GM18870 (cell line): ENCODE measurements at regions not wholly inside any gene's neighbourhood (a gene's known extent, or its start where the extent isn't known, plus 50 kb on each side); places are given as distances from the start of the nearest gene placed in this dataset.
"Not testable (repeated sequence)": the region's sequence is repeated elsewhere in the genome, so short reads cannot be mapped to it uniquely, and the experiment has no call there.

Experiments
- ATAC-seq: cut with Tn5 transposase; IDR thresholded peaks from one replicate; pipeline ENCODE4 v1.9.1; 2021; ENCODE audit warnings: moderate library complexity; ENCODE audit not compliant: unreplicated experiment

- ATAC-seq, result no peak
Measured at GRCh38 chr7:42574685-42575084, 337.2 kb downstream of the C7orf25 start.

- ATAC-seq, result no peak
Measured at GRCh38 chr7:42573881-42574672, 337.1 kb upstream of the GLI3 start.

- no peak for ATAC-seq
Measured at GRCh38 chr7:42572561-42572960, 335.6 kb upstream of the GLI3 start.

DNA sequence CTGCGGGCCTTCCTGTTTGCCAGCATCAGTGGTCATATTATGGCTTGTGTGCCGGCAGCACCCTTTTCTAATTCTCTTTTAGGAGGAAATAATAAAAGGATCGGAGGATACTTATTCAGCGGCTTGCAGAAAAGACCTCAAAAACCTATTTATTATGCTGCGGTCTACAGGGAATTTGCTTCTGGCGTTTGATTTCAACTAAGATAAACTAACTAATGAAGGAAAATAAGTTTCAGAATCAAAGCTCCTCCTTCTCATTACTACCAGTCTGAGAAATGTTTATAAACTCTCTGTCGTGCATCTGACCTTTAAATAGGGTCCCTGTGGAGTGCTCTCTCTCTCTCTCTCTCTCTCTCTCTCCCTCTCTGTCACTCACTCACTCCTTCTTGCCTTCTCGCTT lies 335.0 kb upstream of the GLI3 start:
- ATAC-seq, result no peak

- ATAC-seq, result no peak
Measured at GRCh38 chr7:42570944-42571343, 333.9 kb upstream of the GLI3 start.

GRCh38 chr7:42567051-42567450 lies 330.0 kb upstream of the GLI3 start:
- no peak for ATAC-seq

DNA sequence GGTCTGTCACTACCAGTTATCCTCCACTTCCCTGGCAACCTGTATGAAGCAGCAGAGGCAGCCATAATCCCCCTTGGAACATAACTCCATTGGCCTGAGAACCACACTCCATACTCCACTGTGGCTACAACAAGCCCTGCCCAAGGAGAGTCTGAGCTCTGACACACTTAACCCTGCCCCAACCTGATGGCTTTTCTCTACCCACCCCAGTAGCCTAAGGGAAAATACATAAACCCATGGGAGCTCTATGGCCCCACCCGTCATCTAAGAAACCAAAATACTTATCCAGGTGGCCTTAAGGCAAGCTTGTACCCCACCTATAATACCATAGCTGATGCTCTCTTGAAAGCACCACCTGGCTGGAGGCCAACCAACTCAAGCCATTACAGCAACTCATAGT lies 324.8 kb upstream of the GLI3 start:
- ATAC-seq, result no peak

- no peak for ATAC-seq
Measured at GRCh38 chr7:42560866-42561265, 323.9 kb upstream of the GLI3 start.

DNA sequence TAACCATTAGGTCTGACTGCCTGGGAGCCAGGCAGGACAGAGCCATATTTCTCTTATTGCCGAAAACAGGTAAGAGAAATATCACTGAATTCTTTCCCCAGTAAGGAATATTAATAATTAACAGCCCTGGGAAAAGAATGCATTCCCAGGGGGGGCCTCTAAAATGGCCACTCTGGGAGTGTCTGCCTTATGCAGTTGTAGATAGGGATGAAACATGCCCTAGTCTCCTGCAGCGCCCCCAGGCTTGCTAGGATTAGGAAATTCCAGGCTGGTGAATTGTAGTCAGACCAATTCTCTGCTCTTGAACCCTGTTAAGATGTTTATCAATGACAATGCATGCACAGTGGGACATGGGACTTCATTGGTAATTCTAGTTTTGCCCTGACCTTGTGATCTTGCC lies 317.9 kb upstream of the GLI3 start:
- not testable (repeated sequence) for ATAC-seq

DNA sequence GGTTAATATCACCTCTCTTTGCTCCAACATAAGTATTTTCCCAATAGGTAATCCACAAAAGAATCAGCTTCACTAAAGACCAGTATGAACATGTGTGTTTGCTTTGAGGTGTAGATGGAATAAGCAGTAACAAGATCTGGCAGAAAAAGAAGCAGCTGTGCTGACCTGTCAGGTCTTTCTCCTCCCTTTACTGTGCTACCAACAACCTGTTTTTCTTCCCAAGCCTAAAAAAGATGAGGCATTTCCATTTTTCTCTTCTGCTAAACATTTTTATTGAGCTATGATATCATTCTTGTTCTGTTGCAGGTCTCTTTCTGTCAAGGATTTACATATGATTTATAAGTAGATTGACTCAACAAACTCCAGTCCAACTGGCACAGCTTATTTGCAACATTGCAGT lies 315.2 kb upstream of the GLI3 start:
- ATAC-seq, result no peak

DNA sequence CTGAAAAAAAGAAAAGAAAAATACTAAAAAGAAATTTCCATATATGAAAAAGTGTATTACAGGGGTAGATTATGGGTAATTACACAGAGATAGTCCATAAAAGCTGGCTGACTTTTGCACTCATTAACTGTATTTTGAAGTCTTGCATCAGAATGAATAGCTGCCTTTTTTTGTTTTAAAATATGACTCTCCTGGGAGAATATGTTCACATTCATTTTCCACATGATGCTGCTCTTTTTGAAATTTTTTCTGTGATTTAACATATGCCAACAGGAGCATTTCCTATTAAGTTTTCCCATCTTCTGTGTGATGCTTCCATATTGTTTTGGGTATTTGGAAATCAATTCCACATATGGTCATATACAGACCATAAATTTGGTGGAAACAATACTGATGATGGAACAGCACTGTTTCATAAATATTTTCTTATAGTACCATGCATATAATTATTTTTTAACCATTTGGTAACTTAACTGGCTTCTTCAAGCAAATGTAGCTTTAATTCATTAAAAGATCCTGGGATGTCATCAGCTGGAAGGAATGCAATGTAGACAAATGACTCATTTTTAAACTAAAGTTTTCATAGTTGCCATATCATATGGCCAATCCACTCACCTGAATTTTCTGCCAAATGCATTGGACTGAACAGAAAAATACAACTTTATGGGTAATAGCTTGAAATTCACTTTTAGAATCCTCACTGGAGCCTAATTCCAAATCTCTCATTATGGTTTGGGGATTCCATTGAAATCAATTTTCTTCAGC lies 313.9 kb upstream of the GLI3 start:
- no peak for ATAC-seq

DNA sequence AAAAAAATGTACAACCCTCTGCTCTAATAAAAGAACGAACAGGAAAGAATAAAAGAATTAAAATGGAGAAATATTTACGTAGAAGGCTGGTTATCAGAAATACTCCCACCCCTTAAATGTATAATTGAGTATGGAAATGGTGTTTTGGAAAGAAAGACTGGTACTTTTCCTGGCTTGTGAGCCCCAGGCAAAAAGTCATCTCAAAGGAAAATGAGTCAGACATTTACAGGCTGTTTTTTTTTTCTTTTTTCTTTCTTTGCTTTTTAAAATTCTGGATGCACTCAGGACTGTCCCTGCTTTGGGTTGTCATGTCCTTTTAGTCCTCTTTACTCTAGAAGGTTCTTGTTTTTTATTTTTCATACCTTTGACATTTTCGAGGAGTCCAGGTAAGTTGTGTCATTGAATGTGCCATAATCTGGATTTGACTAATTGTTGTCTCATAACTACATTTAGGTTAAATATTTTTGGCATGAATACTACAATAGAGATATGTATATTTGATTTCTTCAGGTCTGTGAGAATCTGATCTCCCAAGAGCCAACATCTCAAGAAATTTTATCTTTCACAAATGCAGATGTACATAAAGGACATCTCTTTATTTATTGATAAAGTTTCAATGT lies 313.0 kb upstream of the GLI3 start:
- ATAC-seq, result no peak

- no peak for ATAC-seq
Measured at GRCh38 chr7:42548816-42549611, 312.0 kb upstream of the GLI3 start.

DNA sequence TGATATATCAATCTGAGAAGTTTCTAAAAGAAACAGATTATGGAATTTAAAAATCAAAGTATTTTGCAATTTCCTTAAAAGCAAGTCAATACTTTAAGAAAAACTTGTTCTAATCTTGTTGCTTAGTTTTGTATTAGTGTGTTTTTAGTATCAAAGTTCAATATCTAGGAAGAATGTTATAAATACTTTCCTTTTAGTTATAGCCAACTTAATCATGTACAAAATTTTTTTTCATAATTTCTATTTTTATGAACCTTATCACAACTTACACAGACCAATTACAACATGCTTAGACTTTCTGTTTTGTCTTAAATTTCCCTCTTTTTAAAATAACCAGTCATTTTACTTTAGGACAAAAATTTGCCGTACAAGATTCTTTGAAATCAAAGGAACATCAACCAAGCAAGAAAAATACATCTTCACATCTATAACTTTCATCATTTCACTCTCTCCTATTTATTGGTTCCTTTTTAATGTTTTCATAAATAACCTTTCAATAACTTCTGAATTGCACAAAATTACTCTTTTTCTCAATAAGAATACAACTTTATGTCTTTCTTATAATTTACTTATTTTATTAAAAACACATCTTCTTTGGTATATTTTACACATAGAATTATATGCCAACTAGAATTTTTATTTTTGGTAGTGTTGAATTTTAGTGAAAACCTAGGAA lies 308.2 kb upstream of the GLI3 start:
- no peak for ATAC-seq

DNA sequence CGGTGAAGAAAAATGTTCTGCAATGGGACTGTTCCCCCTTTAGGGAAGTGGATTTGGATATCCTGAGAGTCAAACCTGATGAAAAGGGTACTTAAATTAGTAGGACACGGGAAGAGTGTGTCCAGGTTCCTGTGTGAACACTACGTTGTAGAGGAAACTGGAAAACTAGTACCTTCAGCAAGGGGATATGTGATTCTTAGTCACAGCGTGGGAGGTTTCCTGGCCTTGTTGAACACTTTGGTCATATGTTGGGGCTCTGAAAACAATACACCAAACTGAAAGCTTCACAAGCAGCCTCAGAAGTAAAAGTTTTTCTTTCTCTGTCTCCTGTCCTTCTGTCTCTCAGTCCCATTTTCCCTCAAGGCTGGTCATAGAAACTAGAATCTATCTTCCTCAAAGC lies 306.9 kb upstream of the GLI3 start:
- ATAC-seq, result no peak

- not testable (repeated sequence) for ATAC-seq
Measured at GRCh38 chr7:42542446-42542845, 305.4 kb upstream of the GLI3 start.

DNA sequence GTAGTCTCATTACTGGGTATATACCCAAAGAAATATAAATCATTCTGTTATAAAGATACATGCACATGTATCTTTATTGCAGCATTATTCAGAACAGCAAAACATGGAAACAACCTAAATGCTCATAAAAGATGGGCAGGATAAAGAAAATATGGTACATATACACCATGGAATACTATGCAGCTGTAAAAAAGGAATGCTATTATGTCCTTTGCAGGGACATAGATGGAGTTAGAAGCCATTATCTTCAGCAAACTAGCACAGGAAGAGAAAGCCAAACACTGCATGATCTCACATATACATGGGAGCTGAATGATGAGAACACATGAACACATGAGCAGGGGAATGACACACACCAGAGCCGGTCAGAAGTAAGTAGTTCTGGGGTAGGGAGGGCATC lies 297.4 kb upstream of the GLI3 start:
- no peak for ATAC-seq

DNA sequence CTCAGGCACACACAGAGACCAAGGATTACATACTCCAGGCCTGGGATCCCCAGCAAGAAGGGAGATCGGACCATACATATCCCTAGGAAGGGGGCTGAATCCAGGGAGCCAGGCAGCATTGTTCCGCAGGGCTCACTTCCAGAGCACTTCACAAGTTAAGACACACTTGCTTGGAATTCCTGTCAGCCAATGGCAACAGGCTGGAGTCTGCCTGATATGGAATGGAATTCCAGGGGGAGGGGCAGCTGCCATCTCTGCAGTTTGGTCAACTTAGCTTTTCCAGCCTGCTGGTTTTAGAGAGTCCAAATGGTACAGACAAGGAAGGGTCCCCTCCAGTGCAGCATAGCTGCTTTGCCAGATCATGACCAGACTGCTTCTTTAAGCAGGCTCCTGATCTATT lies 290.0 kb upstream of the GLI3 start:
- no peak for ATAC-seq

DNA sequence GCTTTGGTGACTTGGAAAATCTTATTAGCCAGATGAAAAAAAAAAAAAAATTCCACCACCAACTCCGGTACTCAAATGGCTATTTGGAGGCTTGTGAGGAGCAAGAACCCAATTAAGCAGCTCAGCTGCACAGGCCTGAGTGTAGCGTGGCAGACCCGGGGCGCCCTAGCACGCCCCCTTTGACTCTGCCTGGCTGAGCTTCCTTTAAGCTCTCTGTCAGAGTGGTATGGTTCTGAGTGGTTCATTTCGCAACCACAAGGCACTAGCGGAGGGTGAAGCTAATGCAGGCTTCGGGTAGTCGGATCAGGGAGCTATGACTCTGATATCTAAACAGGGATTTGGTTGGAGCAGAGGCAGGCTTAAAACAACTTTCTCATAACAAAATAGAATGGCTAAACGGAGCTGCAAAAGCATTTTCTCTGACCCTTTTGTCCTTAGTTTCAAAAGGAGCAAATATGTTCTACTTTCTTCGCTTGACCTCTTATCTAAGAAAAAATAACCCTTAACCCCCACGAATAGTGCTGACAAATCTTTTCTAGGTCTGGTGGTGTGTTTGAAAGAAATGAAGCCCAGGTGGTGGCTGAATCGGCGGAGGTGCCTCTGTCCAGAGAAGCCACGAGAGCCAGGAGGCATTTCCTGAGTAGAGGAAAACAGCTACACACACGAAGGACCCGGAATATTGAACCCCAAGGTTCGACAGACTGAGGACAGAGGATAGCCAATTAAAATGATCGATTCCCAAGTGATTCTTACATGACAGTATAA lies 285.4 kb upstream of the GLI3 start:
- ATAC-seq, result no peak

DNA sequence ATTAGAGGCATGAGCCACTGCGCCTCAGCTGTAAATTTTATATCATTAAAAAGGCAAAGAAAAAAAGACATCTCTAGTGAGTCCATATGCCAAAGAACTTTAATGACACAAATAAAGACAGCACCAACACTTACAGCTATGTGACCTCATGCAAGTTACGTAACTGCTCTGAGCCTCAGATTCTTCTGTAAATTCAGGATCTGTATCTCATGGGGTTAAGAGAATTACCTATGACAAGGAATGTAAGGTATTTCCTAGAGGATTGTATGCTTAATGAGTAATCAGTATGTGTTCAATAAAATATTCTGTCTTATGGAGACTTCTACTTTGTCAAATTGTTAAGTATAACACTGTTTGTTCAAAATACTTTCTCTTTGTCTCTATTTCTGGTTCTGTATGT lies 274.0 kb upstream of the GLI3 start:
- no peak for ATAC-seq
